WERI-Rb-1 (cell line): ENCODE measurements at regions not wholly inside any gene's neighbourhood (a gene's known extent, or its start where the extent isn't known, plus 50 kb on each side); places are given as distances from the start of the nearest gene placed in this dataset.
"Not testable (repeated sequence)": the region's sequence is repeated elsewhere in the genome, so short reads cannot be mapped to it uniquely, and the experiment has no call there.

Source experiments
- DNase-seq: peaks from one replicate; pipeline ENCODE4 v3.0.0-alpha.2; 2020
- H3K27ac ChIP-seq: fragments of 250-450 bp; sonication (Bioruptor Pico); 2 replicates; pipeline ENCODE4 v1.5.1; 2020; ENCODE audit warnings: mild to moderate bottlenecking, moderate library complexity
- H3K27me3 ChIP-seq: fragments of 250-450 bp; sonication (Bioruptor Pico); 2 replicates; pipeline ENCODE4 v1.5.1; 2021; ENCODE audit warnings: mild to moderate bottlenecking, low read depth, moderate library complexity; ENCODE audit not compliant: insufficient read depth, severe bottlenecking
- H3K36me3 ChIP-seq: fragments of 250-450 bp; sonication (Bioruptor Pico); 2 replicates; pipeline ENCODE4 v1.5.1; 2020; ENCODE audit warnings: mild to moderate bottlenecking, moderate library complexity
- H3K4me3 ChIP-seq: 2 replicates; pipeline ENCODE4 v1.5.1; 2011; ENCODE audit warnings: low read depth, mild to moderate bottlenecking, control low read depth, low read length
- H3K9me3 ChIP-seq: fragments of 250-450 bp; sonication (Bioruptor Pico); 2 replicates; pipeline ENCODE4 v1.5.1; 2021; ENCODE audit warnings: mild to moderate bottlenecking, moderate library complexity; ENCODE audit not compliant: severe bottlenecking
- CTCF ChIP-seq: IDR thresholded peaks from 2 replicates; pipeline ENCODE4 v1.5.1; 2011; ENCODE audit warnings: low read depth, mild to moderate bottlenecking, control low read depth, inconsistent platforms, low read length

GRCh38 chr21:38999161-38999560, 184.1 kb downstream of the PSMG1 start:
- DNase-seq, result no peak
- Histone ChIP-seq H3K27ac (no peak overlapping the region), H3K36me3 (no peaks in the 10 kb centered on the region), H3K9me3 (no peaks in the 10 kb centered on the region), H3K4me3 (no peak overlapping the region), H3K27me3 (no peaks in the 10 kb centered on the region)
- TF ChIP-seq CTCF, result no peak

DNA sequence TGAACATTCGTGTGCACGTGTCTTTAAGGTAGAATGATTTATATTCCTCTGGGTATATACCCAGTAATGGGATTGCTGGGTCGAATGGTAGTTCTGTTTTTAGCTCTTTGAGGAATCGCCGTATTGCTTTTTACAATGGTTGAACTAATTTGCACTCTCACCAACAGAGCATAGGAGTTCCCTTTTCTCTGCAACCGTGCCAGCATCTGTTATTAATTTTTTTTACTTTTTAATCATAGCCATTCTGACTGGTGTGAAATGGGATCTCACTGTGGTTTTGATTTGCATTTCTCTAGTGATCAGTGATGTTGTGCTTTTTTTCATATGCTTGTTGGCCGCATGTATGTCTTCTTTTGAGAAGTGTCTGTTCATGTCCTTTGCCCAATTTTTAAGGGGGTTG, 185.0 kb downstream of the PSMG1 start:
- H3K4me3 ChIP-seq, H3K9me3 ChIP-seq, H3K27me3 ChIP-seq, DNase-seq, H3K27ac ChIP-seq, H3K36me3 ChIP-seq: not testable (repeated sequence)

DNA sequence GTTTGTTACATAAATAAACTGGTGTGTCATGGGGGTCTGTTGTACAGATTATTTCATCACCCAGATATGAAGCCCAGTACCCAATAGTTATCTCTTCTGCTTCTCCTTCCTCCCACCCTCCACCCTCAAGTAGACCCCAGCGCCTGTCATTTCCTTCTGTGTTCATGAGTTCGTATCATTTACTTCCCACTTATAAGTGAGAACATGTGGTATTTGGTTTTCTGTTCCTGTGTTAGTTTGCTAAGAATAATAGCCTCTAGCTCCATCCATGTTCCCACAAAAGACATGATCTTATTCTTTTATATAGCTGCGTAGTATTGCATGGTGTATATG, 185.4 kb downstream of the PSMG1 start:
- not testable (repeated sequence) for H3K9me3 ChIP-seq, DNase-seq, H3K4me3 ChIP-seq, H3K27me3 ChIP-seq, H3K36me3 ChIP-seq, H3K27ac ChIP-seq

DNA sequence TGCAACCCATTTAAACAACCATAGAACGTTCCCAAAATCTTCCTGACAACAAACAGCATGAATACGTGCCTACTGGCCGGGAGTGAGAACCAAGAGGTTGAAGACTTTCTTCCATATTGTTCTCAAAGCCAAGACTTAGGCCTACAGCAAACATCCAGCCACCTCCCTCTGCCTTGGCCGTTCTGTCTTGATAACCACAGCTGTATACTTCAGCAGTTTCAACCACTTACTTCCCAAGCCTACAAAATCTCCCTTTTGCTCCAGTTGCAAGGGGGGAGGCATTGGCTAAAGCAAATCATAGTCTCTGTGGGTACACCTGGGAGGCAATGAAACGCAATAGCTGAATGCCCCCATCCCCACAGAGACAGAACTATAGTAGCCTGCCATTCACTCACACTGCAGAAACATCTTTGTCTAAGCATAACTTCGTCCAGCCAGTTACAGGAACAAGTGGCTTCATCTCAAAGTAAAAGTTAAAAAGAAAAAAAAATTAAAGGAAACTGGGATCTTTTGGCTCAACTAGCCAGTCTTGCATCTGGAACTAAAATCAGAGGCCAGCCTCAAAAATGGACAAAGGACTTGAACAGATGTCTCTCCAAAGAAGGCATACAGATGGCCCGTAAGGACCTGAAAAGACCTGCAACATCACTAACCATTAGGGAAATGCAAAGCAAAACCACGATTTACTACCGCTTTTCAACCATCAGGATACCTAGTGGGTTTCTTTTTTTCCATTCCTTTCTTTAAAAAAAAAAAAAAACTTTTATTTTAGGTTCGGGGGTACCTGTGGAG, 186.0 kb downstream of the PSMG1 start:
- H3K27ac ChIP-seq, result no peak overlapping the region
- DNase-seq, result no peak
- H3K27me3 ChIP-seq, result no peaks in the 10 kb centered on the region
- H3K36me3 ChIP-seq, result no peaks in the 10 kb centered on the region
- no peak overlapping the region for H3K4me3 ChIP-seq
- H3K9me3 ChIP-seq, result no peaks in the 10 kb centered on the region
- no peak for TF ChIP-seq CTCF

GRCh38 chr21:38996355-38996754, 186.9 kb downstream of the PSMG1 start:
- Histone ChIP-seq H3K27me3 (no peaks in the 10 kb centered on the region), H3K36me3 (no peaks in the 10 kb centered on the region), H3K27ac (no peak overlapping the region), H3K4me3 (no peak overlapping the region), H3K9me3 (no peaks in the 10 kb centered on the region)
- TF ChIP-seq CTCF, result no peak
- no peak for DNase-seq

DNA sequence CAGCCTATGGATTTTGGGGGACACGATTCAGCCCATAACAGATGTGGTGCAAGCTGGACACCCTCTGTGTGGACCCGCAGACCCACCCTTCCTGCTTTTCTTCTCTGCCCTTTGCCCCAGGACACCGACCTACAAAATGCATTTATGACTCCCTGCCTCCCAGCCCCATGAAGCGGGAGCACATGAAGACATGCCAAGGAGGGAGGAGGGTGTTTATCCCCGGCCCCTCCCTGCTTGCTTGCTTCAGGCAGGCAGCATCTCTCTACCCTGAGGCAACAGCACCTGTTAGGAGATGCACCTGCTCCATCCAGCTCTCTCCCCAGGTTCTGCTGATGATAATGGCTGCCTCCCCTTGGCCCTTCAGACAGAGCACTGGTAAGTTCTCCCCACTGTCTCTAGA, 187.5 kb downstream of the PSMG1 start:
- no peak overlapping the region for H3K27ac ChIP-seq
- no peaks in the 10 kb centered on the region for H3K36me3 ChIP-seq
- no peak overlapping the region for H3K4me3 ChIP-seq
- TF ChIP-seq CTCF, result no peak
- no peaks in the 10 kb centered on the region for H3K9me3 ChIP-seq
- H3K27me3 ChIP-seq, result no peaks in the 10 kb centered on the region
- DNase-seq, result no peak

DNA sequence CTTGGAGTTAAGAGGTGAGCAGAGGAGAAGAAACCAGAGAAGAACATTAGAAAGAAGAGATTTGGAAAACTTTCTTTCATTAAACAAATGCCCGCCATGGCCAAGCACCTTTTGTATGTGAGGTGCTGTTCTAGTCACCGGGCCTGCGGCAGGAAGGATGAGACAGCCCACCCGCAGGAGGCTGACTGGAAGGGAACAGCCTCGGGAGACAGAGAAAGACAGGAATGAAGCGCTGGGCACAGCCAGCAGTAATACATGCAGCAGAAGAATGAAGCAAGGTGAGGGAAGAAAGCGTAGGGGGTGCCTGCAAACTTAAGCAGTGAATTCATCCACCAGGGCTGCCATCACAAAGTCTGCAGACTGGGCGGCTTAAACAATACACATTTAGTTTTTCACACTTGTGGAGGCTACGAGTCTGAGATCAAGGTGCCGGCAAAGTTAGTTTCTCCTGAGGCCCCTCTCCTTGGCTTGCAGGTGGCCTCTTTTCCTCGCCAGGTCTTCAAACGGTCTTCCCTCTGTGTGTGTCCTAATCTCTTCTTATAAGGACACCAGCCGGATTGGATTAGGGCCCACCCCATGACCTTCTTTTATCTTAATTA, 188.1 kb downstream of the PSMG1 start:
- no peaks in the 10 kb centered on the region for H3K27me3 ChIP-seq
- H3K36me3 ChIP-seq, result no peaks in the 10 kb centered on the region

More for the DNA sequence above, 188.1 kb downstream of the PSMG1 start:
- DNase-seq, result no peak
- TF ChIP-seq CTCF, result no peak
- Histone ChIP-seq H3K4me3 (no peak overlapping the region), H3K9me3 (no peaks in the 10 kb centered on the region), H3K27ac (no peak overlapping the region)
